AG04450 (cell line): ENCODE measurements at regions not wholly inside any gene's neighbourhood (a gene's known extent, or its start where the extent isn't known, plus 50 kb on each side); places are given as distances from the start of the nearest gene placed in this dataset.

ENCODE experiments used
- CTCF ChIA-PET: fragments of 300-600, 350-600 bp; formaldehyde crosslinking; extraction: SDS; loops from one replicate; lab custom pipeline; 2022; ENCODE audit warnings: antibody characterized with exemption, inconsistent platforms; lab: Charles Lee
- POLR2A ChIA-PET: fragments of 350-600 bp; formaldehyde crosslinking; extraction: SDS; loops from one replicate; lab custom pipeline; 2021; ENCODE audit warnings: antibody characterized with exemption, inconsistent platforms; lab: Yijun Ruan, JAX
- DNase-seq: peaks from one replicate; pipeline ENCODE4 v3.0.0-alpha.2; 2011; ENCODE audit warnings: low read depth, low spot score
- H3K27ac ChIP-seq: one replicate; pipeline ENCODE4 v1.5.1; 2012; ENCODE audit warnings: low read depth, low read length, control low read depth
- H3K27me3 ChIP-seq: one replicate; pipeline ENCODE4 v1.6.0; 2012; ENCODE audit warnings: low read length; ENCODE audit not compliant: control insufficient read depth, insufficient read depth
- H3K4me3 ChIP-seq: 2 replicates; pipeline ENCODE4 v1.5.1; 2011; ENCODE audit warnings: mild to moderate bottlenecking, low read depth, low read length, control low read depth
- H3K9me3 ChIP-seq: 2 replicates; pipeline ENCODE4 v1.5.1; 2012; ENCODE audit warnings: low read length; ENCODE audit not compliant: control insufficient read depth, insufficient read depth
- TF ChIP-seq, protein P1 (sequence below): IDR thresholded peaks from 2 replicates; pipeline ENCODE4 v1.5.1; 2011; ENCODE audit warnings: low read depth, low read length, control low read depth, inconsistent platforms

DNA sequence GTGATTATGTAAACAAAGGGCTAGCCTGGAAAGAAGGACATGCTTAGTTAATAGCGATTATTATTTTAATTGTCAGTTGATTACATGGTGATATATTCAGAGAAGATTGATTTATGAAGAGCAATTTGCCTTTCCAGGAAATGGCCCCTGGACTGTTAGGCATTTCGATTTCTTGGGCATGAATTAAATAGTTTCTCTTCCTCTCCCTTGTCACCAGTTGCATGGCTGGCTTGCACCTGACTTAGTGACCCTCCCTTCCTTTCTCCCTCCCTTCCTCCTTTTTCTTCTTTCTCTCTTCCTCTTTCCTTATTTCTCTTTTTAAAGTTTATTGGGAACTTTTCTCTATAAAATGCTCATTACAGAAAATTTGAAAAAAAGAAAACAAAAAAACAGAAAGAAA, 235.4 kb downstream of the CDC5L start:
- ChIA-PET POLR2A (no interaction called here), CTCF (no interaction called here)
- Histone ChIP-seq H3K27me3 (peaks cover 18% of the 10 kb centered on the region), H3K9me3 (no peaks in the 10 kb centered on the region), H3K27ac (no peak overlapping the region), H3K4me3 (no peak overlapping the region)
- DNase-seq: no peak
- TF ChIP-seq, protein P1, sequence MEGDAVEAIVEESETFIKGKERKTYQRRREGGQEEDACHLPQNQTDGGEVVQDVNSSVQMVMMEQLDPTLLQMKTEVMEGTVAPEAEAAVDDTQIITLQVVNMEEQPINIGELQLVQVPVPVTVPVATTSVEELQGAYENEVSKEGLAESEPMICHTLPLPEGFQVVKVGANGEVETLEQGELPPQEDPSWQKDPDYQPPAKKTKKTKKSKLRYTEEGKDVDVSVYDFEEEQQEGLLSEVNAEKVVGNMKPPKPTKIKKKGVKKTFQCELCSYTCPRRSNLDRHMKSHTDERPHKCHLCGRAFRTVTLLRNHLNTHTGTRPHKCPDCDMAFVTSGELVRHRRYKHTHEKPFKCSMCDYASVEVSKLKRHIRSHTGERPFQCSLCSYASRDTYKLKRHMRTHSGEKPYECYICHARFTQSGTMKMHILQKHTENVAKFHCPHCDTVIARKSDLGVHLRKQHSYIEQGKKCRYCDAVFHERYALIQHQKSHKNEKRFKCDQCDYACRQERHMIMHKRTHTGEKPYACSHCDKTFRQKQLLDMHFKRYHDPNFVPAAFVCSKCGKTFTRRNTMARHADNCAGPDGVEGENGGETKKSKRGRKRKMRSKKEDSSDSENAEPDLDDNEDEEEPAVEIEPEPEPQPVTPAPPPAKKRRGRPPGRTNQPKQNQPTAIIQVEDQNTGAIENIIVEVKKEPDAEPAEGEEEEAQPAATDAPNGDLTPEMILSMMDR: no peak

DNA sequence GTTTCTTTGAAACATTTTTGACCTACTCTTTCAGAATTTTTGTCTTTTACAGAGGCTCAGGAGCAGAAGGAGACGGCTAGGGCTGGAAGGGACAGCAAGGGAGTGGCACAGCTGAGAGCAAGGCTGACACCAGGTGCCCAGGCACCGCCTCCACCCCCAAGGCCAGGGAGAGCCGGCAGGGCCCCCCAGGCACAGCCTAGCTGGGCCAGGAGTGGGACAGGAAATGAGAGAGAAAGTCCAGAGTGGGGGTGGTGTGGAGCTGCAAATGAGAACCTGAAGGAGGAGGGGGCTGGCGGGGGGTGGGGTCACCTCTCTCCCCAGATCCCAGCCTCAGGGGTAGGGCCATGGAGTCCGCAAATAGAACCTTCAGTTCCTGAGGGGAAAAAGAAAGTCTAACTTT, 236.7 kb downstream of the CDC5L start:
- Histone ChIP-seq H3K27me3 (peaks cover 17% of the 10 kb centered on the region), H3K27ac (no peak overlapping the region), H3K4me3 (no peak overlapping the region), H3K9me3 (no peaks in the 10 kb centered on the region)
- DNase-seq: no peak
- POLR2A ChIA-PET: no interaction called here
- CTCF ChIA-PET: no interaction called here
- TF ChIP-seq, protein P1: no peak

DNA sequence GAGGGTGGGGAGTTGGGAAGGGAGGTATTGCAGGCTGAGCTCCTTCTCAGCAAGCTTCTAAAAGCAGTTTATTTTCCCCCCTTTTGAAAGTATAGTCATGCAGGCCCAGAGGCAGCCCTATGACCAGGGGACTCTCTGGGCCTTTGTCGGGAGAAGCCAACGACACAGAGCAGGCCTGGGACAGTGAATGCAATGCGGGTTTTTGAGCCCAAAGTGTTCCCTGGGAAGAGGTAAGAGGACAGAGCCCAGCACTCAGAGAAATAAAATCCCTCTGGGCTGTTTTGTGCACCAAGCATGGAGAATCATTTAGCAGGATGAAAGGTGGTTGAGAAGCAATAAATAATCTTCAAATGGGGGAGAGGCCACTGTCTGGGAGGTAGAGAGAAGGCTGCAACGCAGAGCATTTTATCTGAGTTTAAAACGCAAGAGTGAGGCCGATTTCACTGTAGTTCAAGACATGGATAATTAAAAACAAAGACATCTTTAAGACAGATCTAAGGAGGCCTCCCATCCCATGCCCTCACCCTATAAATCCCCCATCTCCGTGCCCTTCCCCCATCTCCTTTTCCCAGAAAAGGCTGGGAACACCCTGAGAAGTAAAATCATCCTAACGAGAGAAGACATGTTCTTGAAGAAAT, 237.5 kb downstream of the CDC5L start:
- H3K4me3 ChIP-seq: no peak overlapping the region
- no peak for DNase-seq
- CTCF ChIA-PET: no interaction called here
- no peak overlapping the region for H3K27ac ChIP-seq
- H3K27me3 ChIP-seq: peaks cover 18% of the 10 kb centered on the region
- POLR2A ChIA-PET: no interaction called here
- no peaks in the 10 kb centered on the region for H3K9me3 ChIP-seq
- TF ChIP-seq, protein P1: no peak

DNA sequence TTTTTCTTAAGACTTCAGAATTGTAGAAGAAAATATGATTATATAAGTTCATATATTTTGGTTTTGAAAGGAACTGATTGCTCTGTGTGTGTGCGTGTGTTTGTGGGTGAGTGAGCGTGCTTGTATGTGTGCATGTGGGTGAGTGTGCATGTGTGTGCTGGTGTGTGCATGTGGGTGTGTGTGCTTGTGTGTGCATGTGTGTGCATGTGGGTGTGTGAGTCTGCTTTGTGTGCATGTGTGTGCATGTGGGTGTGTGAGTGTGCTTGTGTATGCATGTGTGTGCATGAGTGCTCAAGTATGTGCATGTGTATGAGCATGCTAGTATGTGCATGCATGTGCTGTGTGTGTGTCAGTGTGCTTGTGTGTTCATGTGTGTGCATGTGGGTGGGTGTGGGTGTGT, 238.5 kb downstream of the CDC5L start:
- H3K27me3 ChIP-seq: peaks cover 15% of the 10 kb centered on the region
- no peaks in the 10 kb centered on the region for H3K9me3 ChIP-seq
- TF ChIP-seq, protein P1: no peak
- no peak overlapping the region for H3K4me3 ChIP-seq
- CTCF ChIA-PET: no interaction called here
- no peak overlapping the region for H3K27ac ChIP-seq
- no peak for DNase-seq
- POLR2A ChIA-PET: no interaction called here

DNA sequence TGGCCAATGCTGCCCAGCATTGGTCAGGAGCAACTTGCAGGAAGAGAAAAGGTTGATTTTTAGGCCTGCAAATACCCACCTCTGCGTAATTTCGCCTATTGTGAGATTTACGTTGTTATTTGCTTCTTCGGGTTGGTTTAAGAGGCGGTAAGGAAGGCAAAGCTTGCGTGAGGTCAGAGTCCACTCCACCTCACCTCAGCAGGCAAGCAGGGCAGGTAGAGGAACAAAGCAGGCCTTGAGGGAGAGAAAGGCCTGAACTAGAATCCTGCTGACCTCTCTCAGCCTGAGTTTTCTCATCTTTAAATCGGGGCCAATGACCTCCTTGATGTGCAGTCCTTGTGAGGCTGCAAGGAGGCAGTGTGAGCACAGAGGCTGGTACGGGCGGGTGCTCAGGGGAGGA, 239.1 kb downstream of the CDC5L start:
- CTCF ChIA-PET: interaction anchor here (4.8 kb wide), 1 partner anchor 150 kb away, joined by 60 read pairs; no protein-coding TSS in a partner anchor
- POLR2A ChIA-PET: no interaction called here

More for the DNA sequence above, 239.1 kb downstream of the CDC5L start:
- TF ChIP-seq, protein P1: no peak
- no peak for DNase-seq
- no peak overlapping the region for H3K4me3 ChIP-seq
- H3K27ac ChIP-seq: no peak overlapping the region
- no peaks in the 10 kb centered on the region for H3K9me3 ChIP-seq
- peaks cover 13% of the 10 kb centered on the region for H3K27me3 ChIP-seq
